ENCODE measurements at regions not wholly inside any gene's neighbourhood (a gene's known extent, or its start where the extent isn't known, plus 50 kb on each side); places are given as distances from the start of the nearest gene placed in this dataset.

GRCh38 chr22:49510718-49511117 is 317.0 kb downstream of the BRD1 start:
- no peak for DNase-seq (ENCODE audit: low read depth, low spot score)

- DNase-seq (ENCODE audit: low read depth, low spot score) = no peak
Measured at GRCh38 chr22:49509016-49509415, 318.7 kb downstream of the BRD1 start.

- DNase-seq (ENCODE audit: low read depth, low spot score) = no peak
Measured at GRCh38 chr22:49508561-49508960, 319.1 kb downstream of the BRD1 start.

DNA sequence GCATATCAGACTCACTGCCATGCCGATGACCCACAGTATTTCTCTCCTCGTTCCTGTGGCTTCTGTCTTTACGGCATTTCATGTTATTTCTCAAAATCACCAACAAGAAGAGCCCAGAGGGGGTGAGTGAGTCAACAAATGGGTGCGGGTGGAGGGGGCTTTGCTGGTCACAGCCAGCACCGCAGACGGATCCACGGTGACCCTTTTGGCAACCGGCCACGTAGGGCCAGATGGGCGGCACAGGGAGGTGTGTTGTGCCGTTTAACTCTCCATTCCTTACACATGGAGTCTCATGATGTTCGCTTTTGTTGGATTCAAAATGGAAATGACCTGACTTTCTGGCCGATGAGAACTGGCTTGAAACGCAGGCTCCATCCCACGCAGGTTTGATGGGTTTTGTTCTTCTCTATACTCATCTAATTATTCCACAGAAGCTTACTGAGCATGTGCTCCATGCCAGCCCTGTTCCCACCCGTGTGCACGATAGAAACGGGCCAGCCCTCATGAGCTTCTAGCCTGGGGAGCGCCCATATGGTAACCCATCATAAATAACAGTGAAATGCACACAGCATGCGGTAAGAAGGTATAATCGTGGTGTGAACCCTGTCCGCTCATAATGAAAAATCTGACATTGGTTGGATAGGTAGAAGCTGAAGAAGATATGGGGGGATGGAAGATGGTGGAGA is 319.9 kb downstream of the BRD1 start:
- DNase-seq (ENCODE audit: low read depth, low spot score) = no peak

DNA sequence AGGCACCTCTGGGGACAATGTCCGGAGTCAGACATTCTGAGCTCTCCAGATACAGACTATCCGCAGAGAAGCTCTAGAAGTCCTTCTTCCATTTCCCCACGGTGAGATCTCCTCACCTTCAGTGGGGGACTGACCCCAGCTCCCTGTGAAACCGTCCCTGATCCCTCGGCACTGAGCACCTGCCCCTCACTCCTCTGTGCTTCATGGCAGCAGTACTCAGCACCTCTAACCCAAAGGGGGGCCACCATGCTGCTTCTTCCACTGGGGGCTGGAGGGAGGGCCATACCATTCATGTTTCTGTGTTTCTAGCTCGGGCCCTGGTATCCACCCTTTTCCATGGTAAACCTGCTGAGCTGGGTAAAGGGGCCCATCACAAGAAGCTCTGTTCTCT is 321.7 kb downstream of the BRD1 start:
- DNase-seq (ENCODE audit: low read depth, low spot score) = no peak

GRCh38 chr22:49505337-49506009 is 322.2 kb downstream of the BRD1 start:
- DNase-seq (ENCODE audit: low read depth, low spot score) = no peak

DNA sequence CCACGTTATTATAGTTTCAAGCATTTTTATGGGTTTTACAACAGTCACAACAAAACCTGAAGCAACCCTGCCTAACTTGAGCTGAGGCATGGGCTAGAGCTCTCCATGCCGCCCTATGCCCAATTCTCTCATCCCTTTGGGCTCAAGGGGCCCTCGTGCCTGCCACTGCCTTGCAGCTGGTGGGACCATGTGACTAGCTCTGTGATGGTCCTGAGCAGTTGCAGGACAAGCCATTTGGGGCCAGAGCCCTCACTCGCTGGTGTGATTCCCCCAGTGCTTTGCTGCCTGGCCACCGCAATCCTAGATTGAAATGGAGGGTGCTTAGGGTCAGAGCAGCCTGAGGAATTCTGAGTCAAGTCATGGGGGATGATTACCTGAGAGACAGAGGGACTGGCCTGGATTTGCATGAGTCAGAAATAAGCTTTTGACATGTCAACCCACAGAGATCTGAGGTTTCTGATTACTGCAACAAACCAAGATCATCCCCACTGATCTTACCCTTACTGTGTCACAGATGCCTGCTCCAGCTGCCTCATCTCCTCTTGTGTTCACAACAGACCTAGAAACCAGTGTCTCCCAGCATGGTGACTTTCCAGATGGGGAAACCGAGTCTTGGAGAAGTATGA is 323.7 kb downstream of the BRD1 start:
- DNase-seq (ENCODE audit: low read depth, low spot score) = no peak

DNA sequence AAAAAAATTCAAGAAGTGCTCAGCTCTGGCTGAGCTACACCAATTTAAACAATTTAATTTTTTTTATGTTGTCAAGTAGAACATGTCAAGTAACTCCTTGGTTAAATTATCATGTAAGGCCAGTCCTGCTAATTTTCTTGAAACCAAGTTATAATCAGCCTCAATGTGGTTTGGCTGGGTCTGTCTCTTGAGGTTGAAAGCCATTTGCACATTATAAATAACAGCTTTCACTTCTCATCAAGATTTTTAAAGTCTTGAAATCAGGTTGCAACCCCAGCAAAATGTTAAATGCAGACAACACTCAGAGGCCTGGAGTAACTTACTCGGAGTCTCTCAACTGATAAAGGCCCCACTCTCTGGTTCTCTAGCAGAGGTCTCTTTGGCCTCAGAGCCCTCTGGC is 324.4 kb downstream of the BRD1 start:
- no peak for DNase-seq (ENCODE audit: low read depth, low spot score)

- DNase-seq (ENCODE audit: low read depth, low spot score) = no peak
Measured at GRCh38 chr22:49502126-49502826, 325.4 kb downstream of the BRD1 start.

GRCh38 chr22:49500942-49501395 is 326.7 kb downstream of the BRD1 start:
- no peak for DNase-seq (ENCODE audit: low read depth, low spot score)

- no peak for DNase-seq (ENCODE audit: low read depth, low spot score)
Measured at GRCh38 chr22:49500076-49500460, 327.6 kb downstream of the BRD1 start.

DNA sequence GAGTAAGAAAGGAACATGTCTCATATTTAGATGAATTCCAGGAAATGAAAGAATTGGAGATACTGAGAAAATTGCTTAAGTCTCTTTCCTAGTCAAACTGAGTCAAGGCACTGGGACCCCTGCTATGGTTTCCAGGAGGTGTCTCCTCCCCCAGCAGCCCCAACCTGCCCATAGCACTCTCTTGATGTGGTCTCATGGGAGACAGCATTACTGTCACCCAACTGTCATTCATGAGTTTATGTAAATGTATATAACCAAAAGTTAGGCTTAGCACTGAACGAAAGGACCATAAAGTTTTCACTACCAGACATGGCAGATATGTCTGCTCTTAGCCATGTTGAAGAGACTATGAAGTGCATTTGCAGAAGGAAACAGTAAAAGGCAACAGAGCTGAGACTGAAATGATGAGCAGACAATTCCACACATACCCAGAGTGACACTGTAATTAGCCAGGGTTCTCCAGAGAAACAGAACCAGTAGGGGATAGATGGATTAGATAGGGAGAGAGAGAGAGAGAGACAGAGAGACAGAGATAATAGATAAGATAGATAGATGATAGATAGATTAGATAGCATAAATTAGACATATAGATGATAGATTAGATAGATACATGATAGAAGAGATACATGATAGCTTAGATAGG is 328.1 kb downstream of the BRD1 start:
- no peak for DNase-seq (ENCODE audit: low read depth, low spot score)

- no peak for DNase-seq (ENCODE audit: low read depth, low spot score)
Measured at GRCh38 chr22:49497266-49497665, 330.4 kb downstream of the BRD1 start.

GRCh38 chr22:49494555-49494954 is 333.1 kb downstream of the BRD1 start:
- no peak for DNase-seq (ENCODE audit: low read depth, low spot score)

DNA sequence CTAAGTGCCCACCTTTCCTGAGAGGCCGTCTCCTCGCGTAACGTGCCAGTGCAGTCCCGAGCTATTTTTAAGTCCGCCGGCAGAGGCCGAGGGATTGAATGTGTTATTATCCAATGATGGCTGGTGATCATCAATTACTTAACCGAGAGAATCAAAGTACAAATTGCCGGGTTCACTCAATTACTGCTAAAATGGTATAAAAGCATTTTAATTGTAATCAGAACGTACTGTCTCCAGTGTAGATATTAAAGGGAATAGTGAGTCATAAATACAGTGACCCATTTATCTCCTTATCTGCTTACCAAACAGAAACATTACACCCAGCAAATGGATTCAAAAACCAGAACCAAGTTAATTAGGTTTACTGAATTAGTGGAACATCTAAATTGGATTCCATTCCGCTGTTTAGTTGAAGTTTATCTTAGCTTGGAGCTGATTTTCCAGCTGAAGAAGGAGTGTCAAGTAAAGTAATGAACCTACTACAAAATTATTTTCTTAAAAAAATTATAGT is 334.9 kb downstream of the BRD1 start:
- no peak for DNase-seq (ENCODE audit: low read depth, low spot score)

GRCh38 chr22:49492308-49492707 is 335.4 kb downstream of the BRD1 start:
- no peak for DNase-seq (ENCODE audit: low read depth, low spot score)

- DNase-seq (ENCODE audit: low read depth, low spot score) = no peak
Measured at GRCh38 chr22:49491726-49492125, 335.9 kb downstream of the BRD1 start.

DNA sequence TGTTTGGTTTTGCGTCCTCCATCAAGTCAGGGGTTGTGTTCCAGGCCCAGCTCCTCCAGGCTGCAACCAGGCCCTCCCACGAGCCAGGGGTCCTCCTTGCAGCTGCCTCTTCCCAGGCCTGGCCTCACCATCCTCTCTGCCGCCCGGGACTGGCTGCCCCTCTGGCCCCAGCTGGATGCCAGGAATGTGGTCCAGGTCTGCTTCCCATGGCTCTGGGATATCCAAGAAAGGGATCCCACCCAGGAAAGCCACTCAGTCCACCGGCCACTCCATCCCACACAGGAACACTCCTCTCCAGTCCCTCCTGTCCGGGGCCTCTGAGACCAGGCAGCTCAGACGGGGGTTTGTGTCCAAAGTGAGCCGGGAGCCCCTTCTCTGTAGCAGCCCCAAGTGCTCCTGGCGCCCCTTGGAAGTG is 336.4 kb downstream of the BRD1 start:
- DNase-seq (ENCODE audit: low read depth, low spot score) = no peak

DNA sequence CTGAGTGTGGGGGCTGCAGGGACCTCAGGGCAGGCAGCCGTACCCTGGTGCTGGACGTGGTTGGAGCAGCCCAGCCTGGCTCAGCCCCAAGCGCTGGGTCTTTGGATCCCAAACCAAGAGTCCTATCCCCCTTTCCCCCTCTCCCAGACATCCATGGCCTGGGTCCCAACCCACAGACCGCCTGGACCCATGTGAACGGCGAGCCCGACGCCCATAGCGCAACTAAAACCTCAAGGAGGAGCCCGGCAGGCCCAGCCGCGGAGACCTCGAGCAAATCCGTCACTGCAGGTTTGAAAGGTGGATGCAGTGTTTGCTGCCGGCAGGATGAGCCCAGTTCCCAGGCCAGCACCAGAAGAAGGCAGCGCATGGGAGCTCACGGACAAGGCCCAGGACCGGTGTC is 337.0 kb downstream of the BRD1 start:
- DNase-seq (ENCODE audit: low read depth, low spot score) = no peak

DNA sequence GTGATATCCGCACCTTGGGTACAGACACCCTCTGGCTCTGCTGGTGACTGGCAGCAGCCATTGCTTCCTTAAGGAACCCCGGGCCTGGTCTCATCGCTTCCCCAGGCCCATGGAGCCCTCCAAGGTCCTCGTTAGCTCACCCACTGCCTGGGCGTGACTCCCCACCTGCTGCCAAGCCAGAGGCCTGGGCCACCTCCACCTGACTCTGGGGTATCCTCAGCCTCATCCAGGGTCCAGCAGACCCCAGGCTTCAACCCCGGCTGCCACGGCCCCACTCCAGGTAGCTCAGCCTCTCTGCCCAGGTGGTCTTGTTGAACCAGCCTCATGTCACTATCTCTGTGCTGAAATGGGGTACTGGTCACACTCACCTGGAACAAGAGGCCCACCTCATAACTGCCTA is 337.9 kb downstream of the BRD1 start:
- DNase-seq (ENCODE audit: low read depth, low spot score) = no peak

- no peak for DNase-seq (ENCODE audit: low read depth, low spot score)
Measured at GRCh38 chr22:49488943-49489342, 338.7 kb downstream of the BRD1 start.

- no peak for DNase-seq (ENCODE audit: low read depth, low spot score)
Measured at GRCh38 chr22:49487950-49488349, 339.7 kb downstream of the BRD1 start.
